ENCODE measurements at regions not wholly inside any gene's neighbourhood (a gene's known extent, or its start where the extent isn't known, plus 50 kb on each side); places are given as distances from the start of the nearest gene placed in this dataset.
"Not testable (repeated sequence)": the region's sequence is repeated elsewhere in the genome, so short reads cannot be mapped to it uniquely, and the experiment has no call there.

- TF ChIP-seq POLR2A (IDR thresholded peaks at IDR 0.05); CTCF (IDR thresholded peaks at IDR 0.05 in 8 of 11, conservative IDR thresholded peaks at IDR 0.05 in 3 of 11): not testable (repeated sequence)
These were observed 815.3 kb upstream of the SLITRK1 start for GRCh38 chr13:84697591-84697990.
